ENCODE measurements at regions not wholly inside any gene's neighbourhood (a gene's known extent, or its start where the extent isn't known, plus 50 kb on each side); places are given as distances from the start of the nearest gene placed in this dataset.

DNA sequence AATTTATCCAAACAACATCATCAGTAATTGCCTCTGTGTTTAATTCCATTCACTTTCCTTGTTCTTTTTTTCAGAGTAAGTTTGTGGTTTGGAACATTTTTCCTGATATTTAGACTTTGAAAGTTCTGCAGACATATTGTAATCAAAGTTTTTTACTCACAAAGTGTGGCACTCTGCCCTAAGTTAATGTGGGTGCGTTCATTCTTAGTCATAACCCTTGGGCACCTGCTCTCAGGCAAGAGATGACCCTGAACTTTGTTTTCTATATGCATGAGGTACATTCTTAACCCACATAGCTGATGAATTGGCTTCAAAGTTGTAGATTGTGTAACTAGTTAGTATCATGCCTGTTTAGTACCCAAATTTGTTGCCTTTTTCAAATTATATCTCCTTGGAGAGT lies 424.3 kb downstream of the GRXCR1 start:
- TF ChIP-seq, protein P1, sequence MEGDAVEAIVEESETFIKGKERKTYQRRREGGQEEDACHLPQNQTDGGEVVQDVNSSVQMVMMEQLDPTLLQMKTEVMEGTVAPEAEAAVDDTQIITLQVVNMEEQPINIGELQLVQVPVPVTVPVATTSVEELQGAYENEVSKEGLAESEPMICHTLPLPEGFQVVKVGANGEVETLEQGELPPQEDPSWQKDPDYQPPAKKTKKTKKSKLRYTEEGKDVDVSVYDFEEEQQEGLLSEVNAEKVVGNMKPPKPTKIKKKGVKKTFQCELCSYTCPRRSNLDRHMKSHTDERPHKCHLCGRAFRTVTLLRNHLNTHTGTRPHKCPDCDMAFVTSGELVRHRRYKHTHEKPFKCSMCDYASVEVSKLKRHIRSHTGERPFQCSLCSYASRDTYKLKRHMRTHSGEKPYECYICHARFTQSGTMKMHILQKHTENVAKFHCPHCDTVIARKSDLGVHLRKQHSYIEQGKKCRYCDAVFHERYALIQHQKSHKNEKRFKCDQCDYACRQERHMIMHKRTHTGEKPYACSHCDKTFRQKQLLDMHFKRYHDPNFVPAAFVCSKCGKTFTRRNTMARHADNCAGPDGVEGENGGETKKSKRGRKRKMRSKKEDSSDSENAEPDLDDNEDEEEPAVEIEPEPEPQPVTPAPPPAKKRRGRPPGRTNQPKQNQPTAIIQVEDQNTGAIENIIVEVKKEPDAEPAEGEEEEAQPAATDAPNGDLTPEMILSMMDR (IDR thresholded peaks at IDR 0.05), result no peak
- no peak for TF ChIP-seq POLR2A (IDR thresholded peaks at IDR 0.05)
